ENCODE measurements at regions not wholly inside any gene's neighbourhood (a gene's known extent, or its start where the extent isn't known, plus 50 kb on each side); places are given as distances from the start of the nearest gene placed in this dataset.

DNA sequence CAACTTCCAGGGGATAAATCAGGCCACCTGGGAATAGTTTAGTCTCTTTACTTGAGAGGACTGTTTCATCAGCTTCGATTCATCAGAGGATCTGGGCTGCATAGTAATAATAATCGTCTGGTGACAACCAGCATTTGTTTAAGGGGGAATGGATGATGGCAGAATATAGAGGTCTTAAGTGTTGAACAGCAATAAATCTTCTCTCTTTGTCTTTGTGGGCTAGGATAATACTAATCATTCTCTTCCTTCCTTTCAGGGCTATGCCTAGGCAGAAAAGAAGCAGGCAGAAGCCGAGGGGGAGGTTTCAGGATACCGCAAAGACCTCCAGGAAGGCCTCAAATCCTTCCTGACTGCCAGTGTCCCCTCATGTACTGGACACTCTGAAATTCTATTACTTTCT, 150.4 kb upstream of the GAREM1 start:
- Mint-ChIP-seq H3K9me3 (no peaks in the 10 kb centered on the region), H3K4me1 (ENCODE audit: low read depth) (no peaks in the 10 kb centered on the region), H3K27me3 (ENCODE audit: low read depth) (peaks cover 3% of the 10 kb centered on the region), H3K4me3 (no peak overlapping the region), H3K36me3 (ENCODE audit: low read depth) (no peaks in the 10 kb centered on the region), H3K27ac (no peak overlapping the region)
- intact Hi-C loops (cut with micrococcal nuclease): no loop called here
- CTCF ChIA-PET: no interaction called here
- DNase-seq: no peak

DNA sequence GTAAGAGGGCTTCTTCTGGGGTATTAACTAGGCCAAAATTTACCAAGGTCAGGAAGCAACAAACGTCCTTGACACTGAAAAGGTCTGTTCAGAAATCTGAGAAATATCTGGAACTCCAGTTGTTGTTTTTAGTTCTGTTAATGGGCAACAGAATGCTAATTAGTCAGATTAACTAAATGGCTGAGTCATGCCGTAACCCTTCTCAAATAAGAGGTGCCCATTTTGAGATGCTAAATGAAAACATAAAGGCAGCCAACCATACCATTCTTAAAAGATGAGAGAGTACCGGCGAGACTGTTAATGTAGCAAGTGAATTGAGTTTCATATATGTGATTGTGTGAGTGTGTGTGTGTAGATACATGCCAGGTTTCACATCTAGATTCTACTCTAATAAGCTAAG, 147.9 kb upstream of the GAREM1 start:
- intact Hi-C loops (cut with micrococcal nuclease): no loop called here
- Mint-ChIP-seq H3K4me3 (no peak overlapping the region), H3K27me3 (ENCODE audit: low read depth) (peaks cover 5% of the 10 kb centered on the region), H3K4me1 (ENCODE audit: low read depth) (no peaks in the 10 kb centered on the region), H3K36me3 (ENCODE audit: low read depth) (no peaks in the 10 kb centered on the region), H3K27ac (no peak overlapping the region), H3K9me3 (no peaks in the 10 kb centered on the region)
- DNase-seq: no peak
- CTCF ChIA-PET: no interaction called here

DNA sequence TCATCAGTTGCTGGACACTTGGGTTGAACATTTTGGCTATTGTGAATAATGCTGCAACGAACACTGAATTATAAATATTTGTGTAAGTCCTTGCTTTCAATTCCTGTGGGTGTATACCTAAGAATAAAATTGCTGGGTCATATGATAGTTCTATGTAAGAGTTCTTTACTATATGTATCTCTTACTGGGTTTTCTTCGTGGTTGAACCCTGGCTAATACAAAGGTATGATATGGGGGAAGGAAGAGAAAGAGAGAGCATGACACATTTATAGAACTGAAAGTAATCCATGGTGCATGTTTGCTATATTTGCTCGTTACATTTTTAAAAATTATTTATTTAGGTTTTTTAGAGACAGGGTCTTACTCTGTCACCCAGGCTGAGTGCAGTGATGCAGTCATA, 143.1 kb upstream of the GAREM1 start:
- no peak for DNase-seq
- H3K4me1 Mint-ChIP-seq (ENCODE audit: low read depth): no peaks in the 10 kb centered on the region
- no peaks in the 10 kb centered on the region for H3K36me3 Mint-ChIP-seq (ENCODE audit: low read depth)

DNA sequence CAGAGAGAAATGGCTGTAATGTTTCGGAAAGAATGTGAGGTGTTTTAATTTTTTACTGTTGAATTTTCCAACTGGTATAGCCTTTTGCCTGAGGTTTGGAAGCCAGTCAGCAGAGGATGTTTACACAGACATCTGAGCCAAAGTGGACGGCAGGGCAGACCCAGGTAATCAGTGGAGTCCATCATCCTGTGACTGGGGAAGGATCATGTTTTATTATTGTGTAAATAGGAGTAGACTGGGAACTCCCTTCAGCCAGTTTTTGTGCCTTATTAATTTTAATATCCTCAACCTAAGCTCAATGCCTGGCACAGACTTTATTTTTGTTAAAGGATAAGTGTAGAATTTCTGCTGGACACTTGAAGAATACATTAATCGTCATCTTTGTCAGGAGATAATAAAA, 142.0 kb upstream of the GAREM1 start:
- no peaks in the 10 kb centered on the region for H3K36me3 Mint-ChIP-seq (ENCODE audit: low read depth)
- CTCF ChIA-PET: no interaction called here
- intact Hi-C loops (cut with micrococcal nuclease): no loop called here
- peaks cover 9% of the 10 kb centered on the region for H3K27me3 Mint-ChIP-seq (ENCODE audit: low read depth)
- no peak for DNase-seq
- H3K4me1 Mint-ChIP-seq (ENCODE audit: low read depth): no peaks in the 10 kb centered on the region
- H3K27ac Mint-ChIP-seq: no peak overlapping the region
- no peaks in the 10 kb centered on the region for H3K9me3 Mint-ChIP-seq
- no peak overlapping the region for H3K4me3 Mint-ChIP-seq

More for the DNA sequence above, 143.1 kb upstream of the GAREM1 start:
- Mint-ChIP-seq H3K27me3 (ENCODE audit: low read depth) (peaks cover 3% of the 10 kb centered on the region), H3K27ac (no peak overlapping the region), H3K4me3 (no peak overlapping the region), H3K9me3 (no peaks in the 10 kb centered on the region)
- intact Hi-C loops (cut with micrococcal nuclease): no loop called here
- CTCF ChIA-PET: no interaction called here

DNA sequence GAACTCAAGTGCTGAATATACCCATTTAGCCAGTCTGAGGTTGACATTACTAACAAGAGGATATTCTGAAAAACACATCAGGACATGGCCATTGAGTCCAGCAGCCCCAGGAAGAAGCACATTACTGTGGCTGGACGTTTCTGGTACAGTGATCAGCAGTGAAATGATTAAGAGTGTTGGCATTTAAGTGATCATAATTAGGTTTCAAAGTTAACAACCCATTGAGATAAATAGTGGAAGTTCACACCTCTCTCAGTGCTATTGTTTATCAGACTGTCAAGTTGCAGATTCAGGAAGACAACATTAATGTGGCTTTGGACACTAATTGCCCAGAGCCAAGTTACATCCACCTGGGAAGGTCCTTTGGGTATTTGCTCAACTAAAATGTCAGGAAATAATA, 139.5 kb upstream of the GAREM1 start:
- Mint-ChIP-seq H3K27ac (no peak overlapping the region), H3K4me1 (ENCODE audit: low read depth) (no peaks in the 10 kb centered on the region), H3K4me3 (no peak overlapping the region), H3K36me3 (ENCODE audit: low read depth) (no peaks in the 10 kb centered on the region), H3K27me3 (ENCODE audit: low read depth) (peaks cover 12% of the 10 kb centered on the region), H3K9me3 (no peaks in the 10 kb centered on the region)
- CTCF ChIA-PET: no interaction called here
- intact Hi-C loops (cut with micrococcal nuclease): no loop called here
- no peak for DNase-seq

DNA sequence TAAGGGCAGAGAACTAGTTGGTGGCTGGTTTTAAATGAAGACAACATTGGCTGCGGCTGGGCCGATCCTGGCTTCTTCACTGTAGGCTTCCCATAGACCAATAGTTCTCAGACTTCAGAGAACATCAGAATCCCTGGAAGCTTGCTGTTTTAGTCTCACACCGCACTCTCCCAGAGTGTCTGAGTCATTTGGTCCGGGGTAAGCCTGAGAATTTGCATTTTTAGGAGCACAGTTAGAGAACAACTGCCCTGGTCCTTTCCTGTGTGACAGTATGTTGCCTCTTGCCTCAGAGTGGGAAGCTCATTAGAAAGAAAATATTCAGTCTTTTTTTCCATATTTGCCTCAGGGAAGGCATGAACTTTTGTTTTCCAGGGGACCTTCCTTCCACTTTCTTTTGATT, 137.1 kb upstream of the GAREM1 start:
- Mint-ChIP-seq H3K4me1 (ENCODE audit: low read depth) (no peaks in the 10 kb centered on the region), H3K27me3 (ENCODE audit: low read depth) (peaks cover 9% of the 10 kb centered on the region), H3K9me3 (no peaks in the 10 kb centered on the region), H3K36me3 (ENCODE audit: low read depth) (no peaks in the 10 kb centered on the region), H3K4me3 (no peak overlapping the region), H3K27ac (no peak overlapping the region)
- no peak for DNase-seq
- intact Hi-C loops (cut with micrococcal nuclease): no loop called here
- CTCF ChIA-PET: no interaction called here

DNA sequence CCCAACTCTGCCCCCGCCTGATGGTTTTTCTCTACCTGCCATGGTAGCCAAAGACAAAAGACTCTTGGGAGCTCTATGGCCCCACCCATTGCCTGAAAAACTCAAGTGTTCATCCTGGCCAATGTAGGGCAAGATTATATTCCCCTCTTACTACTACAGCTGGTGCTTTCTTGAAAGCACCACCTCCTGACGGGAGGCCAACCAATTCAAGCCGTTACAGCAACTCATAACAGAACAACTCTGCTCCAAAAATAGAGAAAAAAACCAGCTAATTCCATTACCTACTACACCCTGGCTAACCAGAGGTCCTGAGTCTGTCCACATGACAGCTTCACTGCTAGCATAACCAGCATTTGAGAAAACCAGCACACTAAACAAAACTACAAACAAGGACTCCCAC, 127.5 kb upstream of the GAREM1 start:
- CTCF ChIA-PET: no interaction called here
- no peak overlapping the region for H3K4me3 Mint-ChIP-seq
- H3K36me3 Mint-ChIP-seq (ENCODE audit: low read depth): no peaks in the 10 kb centered on the region
- peaks cover 7% of the 10 kb centered on the region for H3K9me3 Mint-ChIP-seq
- intact Hi-C loops (cut with micrococcal nuclease): no loop called here
- H3K4me1 Mint-ChIP-seq (ENCODE audit: low read depth): no peaks in the 10 kb centered on the region
- H3K27ac Mint-ChIP-seq: no peak overlapping the region
- no peak for DNase-seq
- peaks cover 4% of the 10 kb centered on the region for H3K27me3 Mint-ChIP-seq (ENCODE audit: low read depth)

DNA sequence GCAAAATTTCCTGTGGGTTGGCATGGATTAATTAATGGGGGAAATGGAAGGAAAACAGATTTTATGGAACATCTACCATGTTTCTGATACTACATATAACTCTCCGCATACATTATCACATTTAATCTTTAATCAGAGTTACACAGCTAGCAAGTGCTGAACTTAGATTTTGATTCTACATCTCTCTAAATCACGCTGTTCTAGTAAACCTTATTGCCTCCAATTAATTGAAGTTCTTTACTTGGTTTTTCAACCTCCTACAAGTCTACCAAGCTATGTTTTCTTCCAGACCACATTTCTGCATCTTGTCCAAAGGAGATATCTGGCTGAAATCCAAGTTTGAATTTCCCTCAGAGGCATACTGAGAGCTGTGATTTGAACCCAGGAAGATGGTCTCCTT, 125.8 kb upstream of the GAREM1 start:
- intact Hi-C loops (cut with micrococcal nuclease): no loop called here
- H3K4me1 Mint-ChIP-seq (ENCODE audit: low read depth): no peaks in the 10 kb centered on the region
- no peak for DNase-seq
- CTCF ChIA-PET: no interaction called here
- H3K27ac Mint-ChIP-seq: no peak overlapping the region
- no peaks in the 10 kb centered on the region for H3K36me3 Mint-ChIP-seq (ENCODE audit: low read depth)
- H3K4me3 Mint-ChIP-seq: no peak overlapping the region
- H3K9me3 Mint-ChIP-seq: peaks cover 2% of the 10 kb centered on the region
- peaks cover 3% of the 10 kb centered on the region for H3K27me3 Mint-ChIP-seq (ENCODE audit: low read depth)

DNA sequence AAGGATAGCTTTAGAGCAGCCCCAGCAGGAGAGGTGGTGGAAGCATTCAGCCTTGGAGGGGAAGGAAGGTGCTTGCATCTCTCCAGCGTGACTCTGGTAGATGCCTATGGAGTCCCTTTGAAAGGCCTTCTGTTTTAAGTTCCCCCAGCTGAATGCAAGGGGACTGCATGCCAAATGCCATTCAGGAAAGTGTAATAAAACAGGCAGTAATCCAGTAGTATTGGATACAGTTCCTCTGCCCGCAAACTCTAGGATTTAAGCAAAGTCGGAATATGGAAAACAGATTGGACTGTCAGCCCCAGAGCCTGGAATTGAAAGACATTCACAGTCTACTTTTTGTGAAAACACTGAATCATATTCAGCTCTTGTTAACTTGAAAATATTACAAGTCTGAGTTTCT, 125.2 kb upstream of the GAREM1 start:
- peaks cover 2% of the 10 kb centered on the region for H3K9me3 Mint-ChIP-seq
- H3K4me1 Mint-ChIP-seq (ENCODE audit: low read depth): no peaks in the 10 kb centered on the region
- no peak overlapping the region for H3K27ac Mint-ChIP-seq
- CTCF ChIA-PET: no interaction called here
- no peak for DNase-seq
- intact Hi-C loops (cut with micrococcal nuclease): no loop called here
- H3K4me3 Mint-ChIP-seq: no peak overlapping the region
- H3K36me3 Mint-ChIP-seq (ENCODE audit: low read depth): no peaks in the 10 kb centered on the region
- H3K27me3 Mint-ChIP-seq (ENCODE audit: low read depth): peaks cover 3% of the 10 kb centered on the region

DNA sequence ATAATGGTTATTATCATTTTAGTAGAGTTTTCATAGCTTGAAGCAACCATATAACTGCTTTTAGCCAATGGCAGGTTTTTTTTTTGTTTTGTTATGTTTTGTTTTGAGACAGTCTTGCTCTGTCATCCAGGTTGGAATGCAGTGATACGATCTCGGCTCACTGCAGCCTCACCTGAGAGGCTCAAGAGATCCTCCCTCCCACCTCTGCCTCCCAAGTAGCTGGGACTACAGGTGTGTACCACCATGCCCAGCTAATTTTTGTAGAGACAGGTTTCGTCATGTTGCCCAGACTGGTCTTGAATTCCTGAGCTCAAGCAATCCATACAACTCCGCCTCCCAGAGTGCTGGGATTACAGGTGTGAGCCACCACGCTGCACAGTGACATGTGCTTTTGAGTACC, 117.5 kb upstream of the GAREM1 start:
- peaks cover 15% of the 10 kb centered on the region for H3K27me3 Mint-ChIP-seq (ENCODE audit: low read depth)
- CTCF ChIA-PET: no interaction called here
- H3K36me3 Mint-ChIP-seq (ENCODE audit: low read depth): no peaks in the 10 kb centered on the region
- intact Hi-C loops (cut with micrococcal nuclease): no loop called here
- peaks cover 8% of the 10 kb centered on the region for H3K9me3 Mint-ChIP-seq
- no peak for DNase-seq
- H3K4me3 Mint-ChIP-seq: no peak overlapping the region
- H3K4me1 Mint-ChIP-seq (ENCODE audit: low read depth): no peaks in the 10 kb centered on the region
- no peak overlapping the region for H3K27ac Mint-ChIP-seq

DNA sequence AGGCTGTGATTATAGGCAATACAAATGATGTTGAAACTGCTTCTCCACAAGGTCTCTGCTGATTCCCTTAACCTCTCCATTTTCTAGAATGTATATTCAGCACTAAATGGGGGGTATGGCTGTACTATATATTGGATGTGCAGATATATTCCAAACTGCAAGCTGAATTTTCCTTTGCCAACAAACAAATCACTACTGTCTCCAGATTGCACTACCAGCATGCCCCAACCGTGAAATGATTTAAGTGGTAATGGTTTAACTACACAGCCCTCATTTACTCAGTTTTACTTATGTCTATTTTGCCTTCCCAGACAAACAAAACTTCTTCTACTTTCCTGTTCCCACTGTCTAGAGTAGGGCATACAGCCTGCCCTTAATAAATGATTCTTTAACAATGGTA, 112.7 kb upstream of the GAREM1 start:
- Mint-ChIP-seq H3K36me3 (ENCODE audit: low read depth) (no peaks in the 10 kb centered on the region), H3K27me3 (ENCODE audit: low read depth) (peaks cover 13% of the 10 kb centered on the region), H3K4me1 (ENCODE audit: low read depth) (no peaks in the 10 kb centered on the region), H3K4me3 (no peak overlapping the region), H3K27ac (no peak overlapping the region), H3K9me3 (no peaks in the 10 kb centered on the region)
- intact Hi-C loops (cut with micrococcal nuclease): no loop called here
- no peak for DNase-seq
- CTCF ChIA-PET: no interaction called here

DNA sequence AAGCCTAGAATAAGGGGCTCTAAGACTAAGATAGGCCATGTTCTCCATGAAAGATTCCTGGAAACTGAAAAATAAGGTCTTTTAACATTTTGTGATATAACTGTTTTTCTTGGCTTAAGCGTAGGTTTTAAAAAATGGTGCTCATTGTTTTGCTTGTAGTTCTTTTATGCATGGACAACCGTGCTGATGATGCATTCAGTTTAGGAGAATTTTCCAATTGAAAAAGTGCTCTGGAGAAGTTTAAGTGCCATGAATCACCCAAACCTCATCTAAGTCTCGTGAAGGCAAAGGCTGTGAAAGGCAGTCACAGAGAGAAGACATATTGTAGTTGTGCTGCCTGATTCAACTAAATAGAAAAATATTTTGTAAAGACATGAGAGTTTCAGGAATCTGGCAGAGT, 111.8 kb upstream of the GAREM1 start:
- Mint-ChIP-seq H3K9me3 (no peaks in the 10 kb centered on the region), H3K4me3 (no peak overlapping the region), H3K36me3 (ENCODE audit: low read depth) (no peaks in the 10 kb centered on the region), H3K4me1 (ENCODE audit: low read depth) (no peaks in the 10 kb centered on the region), H3K27ac (no peak overlapping the region), H3K27me3 (ENCODE audit: low read depth) (peaks cover 13% of the 10 kb centered on the region)
- intact Hi-C loops (cut with micrococcal nuclease): no loop called here
- CTCF ChIA-PET: no interaction called here
- DNase-seq: no peak

DNA sequence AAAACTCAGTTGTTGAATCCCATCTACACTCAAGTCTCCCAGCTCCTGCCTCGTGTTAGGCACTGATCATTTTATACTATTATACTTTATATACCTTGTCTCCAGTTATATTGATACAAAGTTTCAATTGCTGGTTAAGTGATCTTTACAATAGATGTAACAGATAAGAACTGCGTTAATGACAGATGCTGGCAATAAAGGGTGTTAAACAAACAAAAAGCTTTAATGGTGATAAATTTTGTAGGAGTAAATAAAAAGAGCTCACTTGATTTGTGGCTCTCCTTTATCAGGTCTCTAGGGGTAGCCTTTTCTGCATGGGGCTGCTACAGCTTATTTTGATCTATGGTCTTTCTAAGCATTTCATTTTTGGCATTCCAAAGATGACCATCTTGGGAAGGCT, 106.9 kb upstream of the GAREM1 start:
- Mint-ChIP-seq H3K9me3 (no peaks in the 10 kb centered on the region), H3K27me3 (ENCODE audit: low read depth) (peaks cover 23% of the 10 kb centered on the region), H3K27ac (no peak overlapping the region), H3K4me1 (ENCODE audit: low read depth) (no peaks in the 10 kb centered on the region), H3K4me3 (no peak overlapping the region), H3K36me3 (ENCODE audit: low read depth) (no peaks in the 10 kb centered on the region)
- intact Hi-C loops (cut with micrococcal nuclease): no loop called here
- CTCF ChIA-PET: no interaction called here
- no peak for DNase-seq

DNA sequence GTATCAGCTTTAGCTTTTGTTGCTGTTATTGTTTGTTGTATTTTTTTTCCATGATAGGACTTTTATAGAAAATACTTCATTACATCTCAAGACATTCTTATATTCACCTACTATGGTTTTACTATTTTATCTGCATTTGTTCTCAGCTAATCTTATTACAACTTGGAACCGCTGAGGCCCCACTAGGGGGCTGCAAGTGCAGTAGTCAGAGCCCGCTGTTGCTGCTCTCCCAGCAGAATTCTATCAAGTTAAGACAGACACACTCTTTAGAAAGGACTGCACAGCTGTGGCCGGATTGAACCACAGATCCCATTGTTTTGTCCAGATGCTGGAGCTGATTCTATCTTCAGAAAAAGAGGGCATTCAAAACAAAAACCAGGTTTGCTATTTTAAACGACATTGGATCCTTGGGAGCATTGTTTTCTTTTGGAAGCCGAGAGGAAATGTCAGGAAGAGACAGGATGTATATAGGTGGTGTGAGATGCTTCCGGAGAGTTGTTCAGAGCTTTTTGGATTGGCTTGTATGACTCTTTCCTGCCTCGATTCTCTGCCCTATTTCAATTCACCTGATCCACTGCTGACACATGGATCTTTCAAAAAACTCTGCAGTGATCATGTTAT, 105.7 kb upstream of the GAREM1 start:
- Mint-ChIP-seq H3K4me1 (ENCODE audit: low read depth) (no peaks in the 10 kb centered on the region), H3K4me3 (no peak overlapping the region), H3K27ac (no peak overlapping the region), H3K36me3 (ENCODE audit: low read depth) (no peaks in the 10 kb centered on the region), H3K27me3 (ENCODE audit: low read depth) (peaks cover 24% of the 10 kb centered on the region), H3K9me3 (no peaks in the 10 kb centered on the region)
- intact Hi-C loops (cut with micrococcal nuclease): no loop called here
- CTCF ChIA-PET: interaction anchor here (0.6 kb wide), 1 partner anchor 217 kb away, joined by 7 read pairs; no protein-coding TSS in a partner anchor
- DNase-seq: no peak

All from activated naive CD4-positive, alpha-beta T cell treated with anti-CD3 and anti-CD28 coated beads for 36 hours (primary cell).